Endothelial cell of umbilical vein (primary cell): ENCODE measurements at regions not wholly inside any gene's neighbourhood (a gene's known extent, or its start where the extent isn't known, plus 50 kb on each side); places are given as distances from the start of the nearest gene placed in this dataset.

Experiments
- BruUV-seq: library from RNA; stranded (reverse); fragments of 400-500 nt; replicated peaks from 2 replicates; lab custom pipeline; 2021; lab: Mats Ljungman, UMichigan
- CTCF ChIA-PET: fragments of 300-600, 350-600 bp; sonication (Branson Sonifier 250); formaldehyde crosslinking; loops from one replicate; lab custom pipeline; 2021; ENCODE audit warnings: antibody characterized with exemption, inconsistent platforms; lab: Charles Lee
- POLR2A ChIA-PET: fragments of 300-600, 350-600 bp; sonication (Branson Sonifier 250); formaldehyde crosslinking; loops from one replicate; lab custom pipeline; 2021; ENCODE audit warnings: antibody characterized with exemption, inconsistent platforms; lab: Charles Lee
- DNase-seq: peaks from one replicate; pipeline ENCODE4 v3.0.0-alpha.2; 2011; ENCODE audit warnings: low read depth, low spot score
- FAIRE-seq: peaks from 2 replicates; lab custom pipeline; 2011; peaks lifted over from hg19 to GRCh38; lab: Jason Lieb, UNC
- H2AFZ ChIP-seq: 2 replicates; pipeline ENCODE4 v1.6.0; 2012; ENCODE audit warnings: low read depth, low read length, control low read depth, inconsistent platforms
- H3K27ac ChIP-seq: 2 replicates; pipeline ENCODE4 v1.5.1; 2011; ENCODE audit warnings: low read depth, mild to moderate bottlenecking, control low read depth, low read length, moderate library complexity; ENCODE audit not compliant: insufficient read depth
- H3K27me3 ChIP-seq, 2 experiments: 2 replicates each; pipeline versions ENCODE4 v1.6.0 to v1.6.1; 2011; ENCODE audit warnings: low read length in 2 of 2, mixed read lengths in 1 of 2; ENCODE audit not compliant: control insufficient read depth in 2 of 2, insufficient read depth in 2 of 2
- H3K36me3 ChIP-seq, 2 experiments: 2 replicates in 1 of 2; 3 replicates in 1 of 2; pipeline ENCODE4 v1.5.1; 2011; ENCODE audit warnings: low read length in 2 of 2, mild to moderate bottlenecking in 1 of 2, moderate library complexity in 1 of 2; ENCODE audit not compliant: control insufficient read depth in 2 of 2, insufficient read depth in 2 of 2; ENCODE audit errors: extremely low read depth in 1 of 2
- H3K4me1 ChIP-seq: 3 replicates; pipeline ENCODE4 v1.5.1; 2011; ENCODE audit warnings: mild to moderate bottlenecking, low read length; ENCODE audit not compliant: control insufficient read depth, insufficient read depth; ENCODE audit errors: extremely low read depth
- H3K4me2 ChIP-seq: 2 replicates; pipeline ENCODE4 v1.6.1; 2011; ENCODE audit warnings: low read length, control low read depth, mixed read lengths; ENCODE audit not compliant: insufficient read depth
- H3K4me3 ChIP-seq, 3 experiments: fragments of 200-600 bp in 1 of 3; sonication (generic), shearing (Covaris generic) in 1 of 3; replicated peaks in 1 of 3; 2 replicates each; pipeline ENCODE4 v1.5.1; 2011 to 2016; ENCODE audit warnings: control low read depth in 3 of 3, low read length in 3 of 3, mild to moderate bottlenecking in 2 of 3, inconsistent platforms in 1 of 3, low read depth in 1 of 3, moderate library complexity in 1 of 3; ENCODE audit not compliant: insufficient read depth in 1 of 3
- H3K79me2 ChIP-seq: 2 replicates; pipeline ENCODE4 v1.6.0; 2012; ENCODE audit warnings: low read length, inconsistent platforms; ENCODE audit not compliant: control insufficient read depth, insufficient read depth
- H3K9ac ChIP-seq: replicated peaks from 2 replicates; pipeline ENCODE3; 2011; ENCODE audit warnings: low read length, control low read depth; ENCODE audit not compliant: insufficient read depth; ENCODE audit errors: extremely low read depth
- H3K9me1 ChIP-seq: replicated peaks from 3 replicates; pipeline ENCODE4 v1.6.0; 2011; ENCODE audit warnings: mild to moderate bottlenecking, low read length; ENCODE audit not compliant: control insufficient read depth, insufficient read depth; ENCODE audit errors: extremely low read depth
- H3K9me3 ChIP-seq: replicated peaks from 2 replicates; pipeline ENCODE4 v1.5.1; 2012; ENCODE audit warnings: low read length, inconsistent platforms; ENCODE audit not compliant: control insufficient read depth, insufficient read depth
- H4K20me1 ChIP-seq: replicated peaks from 2 replicates; pipeline ENCODE3; 2011; ENCODE audit warnings: mild to moderate bottlenecking, low read length; ENCODE audit not compliant: control insufficient read depth, insufficient read depth; ENCODE audit errors: extremely low read depth
- CTCF ChIP-seq, 2 donors: IDR thresholded peaks; 1 replicate in 1 of 2; 2 replicates in 1 of 2; pipeline ENCODE4 v1.5.1; 2011; ENCODE audit warnings: low read length in 2 of 2, mild to moderate bottlenecking in 2 of 2, moderate library complexity in 2 of 2, control low read depth in 1 of 2, inconsistent platforms in 1 of 2, low read depth in 1 of 2; ENCODE audit not compliant: insufficient read depth in 1 of 2; ENCODE audit errors: extremely low read depth in 1 of 2
- EZH2 ChIP-seq: IDR thresholded peaks from 2 replicates; pipeline ENCODE4 v1.6.1; 2012; ENCODE audit warnings: borderline replicate concordance, low read depth, mild to moderate bottlenecking, moderate library complexity, low read length, inconsistent platforms; ENCODE audit not compliant: severe bottlenecking
- FOS ChIP-seq: IDR thresholded peaks from 2 replicates; pipeline ENCODE4 v1.6.1; 2011; ENCODE audit warnings: mild to moderate bottlenecking, low read length, moderate library complexity, borderline replicate concordance; ENCODE audit not compliant: insufficient read depth
- GATA2 ChIP-seq: IDR thresholded peaks from 2 replicates; pipeline ENCODE4 v1.7.0; 2011; ENCODE audit warnings: low read depth, mild to moderate bottlenecking, moderate library complexity, mixed read lengths, low read length; ENCODE audit not compliant: insufficient read length, insufficient read depth
- JUN ChIP-seq: IDR thresholded peaks from 2 replicates; pipeline ENCODE4 v1.6.1; 2011; ENCODE audit warnings: borderline replicate concordance, low read depth; ENCODE audit not compliant: insufficient read length, insufficient read depth
- MAX ChIP-seq: IDR thresholded peaks from 2 replicates; pipeline ENCODE4 v1.6.1; 2011; ENCODE audit not compliant: insufficient read depth, insufficient read length
- MYC ChIP-seq: IDR thresholded peaks from one replicate; pipeline ENCODE4 v1.6.1; 2011; ENCODE audit warnings: mild to moderate bottlenecking, low read depth, low read length
- POLR2A ChIP-seq: IDR thresholded peaks from 2 replicates; pipeline ENCODE4 v1.6.1; 2012; ENCODE audit warnings: low read depth, mild to moderate bottlenecking, control low read depth, low read length
- POLR2AphosphoS5 ChIP-seq: IDR thresholded peaks from 2 replicates; pipeline ENCODE4 v1.6.1; 2012; ENCODE audit warnings: low read depth, mild to moderate bottlenecking, control low read depth, low read length, moderate library complexity; ENCODE audit not compliant: insufficient read depth
- dilution Hi-C: fragments of 300-500 bp; cut with MboI; formaldehyde crosslinking; loops from one replicate; pipeline ENCODE4 v1.15.0; 2019; ENCODE audit warnings: low sequenced_read_pairs; ENCODE audit not compliant: extremely low pct_ligation_motif_present
- intact Hi-C: fragments of 100-400 bp; cut with micrococcal nuclease; formaldehyde crosslinking; loops from one replicate; pipeline ENCODE4 v1.10.0; 2022

GRCh38 chr15:25987638-25988037, 124.5 kb upstream of the ATP10A start:
- ChIA-PET CTCF (no interaction called here), POLR2A (no interaction called here)
- H3K79me2 ChIP-seq: no peaks in the 10 kb centered on the region
- H4K20me1 ChIP-seq: no peaks in the 10 kb centered on the region
- H3K27ac ChIP-seq: no peak overlapping the region
- intact Hi-C loops: no loop called here
- H3K4me2 ChIP-seq: no peak overlapping the region
- TF ChIP-seq EZH2 (no peak), MAX (no peak), MYC (no peak), POLR2AphosphoS5 (no peak)
- no peak for DNase-seq
- no peak overlapping the region for H3K9ac ChIP-seq
- H3K36me3 ChIP-seq: no peaks in the 10 kb centered on the region
- dilution Hi-C loops: no loop called here
- H3K27me3 ChIP-seq: no peaks in the 10 kb centered on the region
- FAIRE-seq: no peak
- H3K4me3 ChIP-seq: no peak overlapping the region
- no peaks in the 10 kb centered on the region for H3K4me1 ChIP-seq
- no peaks in the 10 kb centered on the region for H3K9me1 ChIP-seq
- peaks cover 9% of the 10 kb centered on the region for H3K9me3 ChIP-seq
- BruUV-seq: no TSS peak
- H2AFZ ChIP-seq: no peak overlapping the region

DNA sequence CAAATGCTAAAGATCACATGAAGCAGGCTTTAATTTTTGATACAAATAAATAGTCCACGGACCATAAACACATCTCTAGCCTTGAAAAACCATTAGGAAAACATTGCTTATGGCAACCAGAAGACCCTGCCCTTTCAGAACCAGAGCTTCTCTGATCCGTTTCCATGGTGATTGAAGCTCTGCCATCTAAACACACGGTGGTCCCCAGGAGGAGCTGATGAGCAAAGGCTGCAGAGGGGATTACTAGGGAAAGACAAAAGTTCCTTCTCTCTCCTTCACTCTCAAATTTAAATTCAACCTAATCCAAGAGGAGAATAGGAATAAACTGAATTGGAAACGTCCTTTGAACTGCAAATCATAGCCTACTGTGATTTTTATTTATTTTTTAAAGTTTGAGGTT, 122.0 kb upstream of the ATP10A start:
- intact Hi-C loops: no loop called here
- Histone ChIP-seq H3K79me2 (no peaks in the 10 kb centered on the region), H3K27me3 (no peaks in the 10 kb centered on the region), H3K4me2 (no peak overlapping the region), H3K4me3 (no peak overlapping the region), H4K20me1 (no peaks in the 10 kb centered on the region), H2AFZ (no peak overlapping the region), H3K4me1 (no peaks in the 10 kb centered on the region), H3K36me3 (no peaks in the 10 kb centered on the region), H3K9me3 (peaks cover 7% of the 10 kb centered on the region), H3K27ac (no peak overlapping the region), H3K9ac (no peak overlapping the region), H3K9me1 (no peaks in the 10 kb centered on the region)
- CTCF ChIA-PET: no interaction called here
- TF ChIP-seq GATA2 (no peak), POLR2AphosphoS5 (no peak), JUN (no peak), POLR2A (no peak), EZH2 (no peak), CTCF (IDR thresholded peaks at IDR 0.05; ENCODE audit: extremely low read depth in 1 of 2, insufficient read depth in 1 of 2, low read depth in 1 of 2, low read length in 2 of 2) (no peak), MYC (no peak), FOS (no peak), MAX (no peak)
- POLR2A ChIA-PET: no interaction called here
- DNase-seq (no peak), FAIRE-seq (no peak)
- no TSS peak for BruUV-seq
- dilution Hi-C loops: no loop called here
